DOHH2 (cell line): ENCODE measurements at regions not wholly inside any gene's neighbourhood (a gene's known extent, or its start where the extent isn't known, plus 50 kb on each side); places are given as distances from the start of the nearest gene placed in this dataset.

Experiments used
- EZH2phosphoT487 ChIP-seq: fragments of 200-600 bp; sonication (generic); IDR thresholded peaks from 2 replicates; pipeline ENCODE4 v1.6.1; 2017; ENCODE audit warnings: borderline replicate concordance, mild to moderate bottlenecking, antibody characterized with exemption, low read length, moderate library complexity, mixed read lengths
- TF ChIP-seq, protein P1 (sequence below): fragments of 200-600 bp; sonication (generic); IDR thresholded peaks from one replicate; pipeline ENCODE4 v1.5.1; 2014; ENCODE audit warnings: antibody characterized with exemption, mild to moderate bottlenecking, low read depth, low read length; ENCODE audit not compliant: poor library complexity, severe bottlenecking

DNA sequence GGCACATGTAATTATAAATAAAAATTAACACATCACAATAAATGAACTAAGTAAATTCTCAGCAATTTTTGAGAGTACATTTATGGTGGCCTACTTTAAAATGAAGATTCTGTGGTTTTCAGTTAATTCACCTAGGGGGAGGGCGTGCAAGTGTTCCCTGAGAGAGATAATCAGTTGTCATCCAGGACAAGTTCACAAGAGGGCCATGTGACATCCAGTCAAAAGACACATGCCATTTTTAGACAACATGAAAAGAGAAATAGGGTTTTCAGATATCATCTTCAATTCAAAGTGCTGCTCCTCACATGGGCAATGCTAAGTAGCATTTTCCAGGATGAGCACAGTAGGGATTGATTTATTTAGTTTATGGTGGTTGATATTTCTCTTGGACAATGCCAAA lies 393.7 kb downstream of the STK39 start:
- TF ChIP-seq EZH2phosphoT487, result no peak
- TF ChIP-seq, protein P1, sequence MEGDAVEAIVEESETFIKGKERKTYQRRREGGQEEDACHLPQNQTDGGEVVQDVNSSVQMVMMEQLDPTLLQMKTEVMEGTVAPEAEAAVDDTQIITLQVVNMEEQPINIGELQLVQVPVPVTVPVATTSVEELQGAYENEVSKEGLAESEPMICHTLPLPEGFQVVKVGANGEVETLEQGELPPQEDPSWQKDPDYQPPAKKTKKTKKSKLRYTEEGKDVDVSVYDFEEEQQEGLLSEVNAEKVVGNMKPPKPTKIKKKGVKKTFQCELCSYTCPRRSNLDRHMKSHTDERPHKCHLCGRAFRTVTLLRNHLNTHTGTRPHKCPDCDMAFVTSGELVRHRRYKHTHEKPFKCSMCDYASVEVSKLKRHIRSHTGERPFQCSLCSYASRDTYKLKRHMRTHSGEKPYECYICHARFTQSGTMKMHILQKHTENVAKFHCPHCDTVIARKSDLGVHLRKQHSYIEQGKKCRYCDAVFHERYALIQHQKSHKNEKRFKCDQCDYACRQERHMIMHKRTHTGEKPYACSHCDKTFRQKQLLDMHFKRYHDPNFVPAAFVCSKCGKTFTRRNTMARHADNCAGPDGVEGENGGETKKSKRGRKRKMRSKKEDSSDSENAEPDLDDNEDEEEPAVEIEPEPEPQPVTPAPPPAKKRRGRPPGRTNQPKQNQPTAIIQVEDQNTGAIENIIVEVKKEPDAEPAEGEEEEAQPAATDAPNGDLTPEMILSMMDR, result no peak
